Naive thymus-derived CD8-positive, alpha-beta T cell (primary cell): ENCODE measurements at regions not wholly inside any gene's neighbourhood (a gene's known extent, or its start where the extent isn't known, plus 50 kb on each side); places are given as distances from the start of the nearest gene placed in this dataset.

Experiments
- ATAC-seq, 2 donors: fragments of 150-1000 bp; cut with Tn5 transposase in 1 of 2; sonication (Bioruptor Pico), chemical (Tn5 transposase) in 1 of 2; 1 replicate in 1 of 2; 2 replicates in 1 of 2; pipeline ENCODE4 v1.10.0; 2021; ENCODE audit warnings: mild to moderate bottlenecking in 2 of 2, moderate library complexity in 2 of 2
- POLR2A ChIA-PET: fragments of 350-600 bp; sonication (Branson Sonifier 250); formaldehyde crosslinking; loops from one replicate; lab custom pipeline; 2021; ENCODE audit warnings: antibody characterized with exemption; lab: Charles Lee
- DNase-seq, 10 donors: peaks; one replicate each; pipeline versions ENCODE4 v3.0.0 to v3.0.0-alpha.2; 2020 to 2022
- H3K27ac Mint-ChIP-seq, 10 donors: one replicate each; pipeline ENCODE4 v1.8.0; 2020 to 2022; ENCODE audit warnings: mild to moderate bottlenecking in 10 of 10, mixed read lengths in 10 of 10, moderate library complexity in 4 of 10, inconsistent platforms in 1 of 10
- H3K27me3 Mint-ChIP-seq, 5 donors: one replicate each; pipeline ENCODE4 v1.8.0; 2021 to 2022; ENCODE audit warnings: mixed read lengths in 5 of 5
- H3K36me3 Mint-ChIP-seq, 3 donors: one replicate each; pipeline ENCODE4 v1.8.0; 2020 to 2022; ENCODE audit warnings: mixed read lengths in 3 of 3, mild to moderate bottlenecking in 2 of 3, inconsistent platforms in 1 of 3
- H3K4me1 Mint-ChIP-seq, 4 donors: one replicate each; pipeline ENCODE4 v1.8.0; 2021 to 2022; ENCODE audit warnings: mixed read lengths in 4 of 4
- H3K4me3 Mint-ChIP-seq, 10 donors: one replicate each; pipeline ENCODE4 v1.8.0; 2020 to 2022; ENCODE audit warnings: mild to moderate bottlenecking in 10 of 10, mixed read lengths in 10 of 10, moderate library complexity in 6 of 10, inconsistent platforms in 1 of 10
- H3K9me3 Mint-ChIP-seq, 9 donors: one replicate each; pipeline ENCODE4 v1.8.0; 2020 to 2022; ENCODE audit warnings: mixed read lengths in 9 of 9, mild to moderate bottlenecking in 3 of 9, inconsistent platforms in 1 of 9, moderate library complexity in 1 of 9

- H3K4me3 Mint-ChIP-seq = no peak overlapping the region
- POLR2A ChIA-PET = no interaction called here
- H3K27me3 Mint-ChIP-seq = peaks cover 0 to 2% (median 0%) of the 10 kb centered on the region in 5 donors
- peaks cover 0 to 12% (median 6%) of the 10 kb centered on the region in 9 donors for H3K9me3 Mint-ChIP-seq
- H3K36me3 Mint-ChIP-seq = no peaks in the 10 kb centered on the region
- no peaks in the 10 kb centered on the region for H3K4me1 Mint-ChIP-seq
- DNase-seq (no peak), ATAC-seq (no peak)
- H3K27ac Mint-ChIP-seq = no peak overlapping the region
Observed at GRCh38 chr4:133775881-133776280, 425.7 kb downstream of the PABPC4L start.

GRCh38 chr4:133775469-133775868 is 426.1 kb downstream of the PABPC4L start:
- POLR2A ChIA-PET = no interaction called here
- Mint-ChIP-seq H3K4me3 (no peak overlapping the region), H3K27me3 (peaks cover 0 to 2% (median 0%) of the 10 kb centered on the region in 5 donors), H3K27ac (no peak overlapping the region), H3K4me1 (no peaks in the 10 kb centered on the region), H3K9me3 (peaks cover 0 to 17% (median 8%) of the 10 kb centered on the region in 9 donors), H3K36me3 (no peaks in the 10 kb centered on the region)
- no peak for DNase-seq
- ATAC-seq = no peak

DNA sequence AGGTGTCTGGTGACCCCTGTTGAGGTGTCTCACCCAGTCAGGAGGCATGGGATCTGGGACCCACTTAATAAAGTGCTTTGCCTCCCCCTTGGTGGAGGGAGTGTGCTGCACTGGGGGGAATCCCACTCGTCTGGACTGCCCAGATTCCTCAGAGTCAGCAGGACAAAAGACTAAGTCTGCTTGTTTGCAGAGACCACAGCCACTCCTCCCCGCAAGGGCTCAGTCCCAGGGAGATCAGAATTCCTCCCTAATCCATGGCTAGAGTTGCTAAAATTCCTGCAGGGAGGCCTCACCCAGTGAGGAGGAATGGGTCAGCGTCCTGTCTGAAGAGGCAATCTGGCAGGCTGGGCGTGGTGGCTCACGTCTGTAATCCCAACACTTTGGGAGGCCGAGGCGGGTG is 442.2 kb downstream of the PABPC4L start:
- H3K27me3 Mint-ChIP-seq = no peaks in the 10 kb centered on the region
- no peak overlapping the region for H3K27ac Mint-ChIP-seq
- POLR2A ChIA-PET = no interaction called here
- H3K36me3 Mint-ChIP-seq = no peaks in the 10 kb centered on the region
- no peaks in the 10 kb centered on the region for H3K4me1 Mint-ChIP-seq
- ATAC-seq (no peak), DNase-seq (no peak)
- peaks cover 0 to 23% (median 6%) of the 10 kb centered on the region in 9 donors for H3K9me3 Mint-ChIP-seq
- no peak overlapping the region for H3K4me3 Mint-ChIP-seq

DNA sequence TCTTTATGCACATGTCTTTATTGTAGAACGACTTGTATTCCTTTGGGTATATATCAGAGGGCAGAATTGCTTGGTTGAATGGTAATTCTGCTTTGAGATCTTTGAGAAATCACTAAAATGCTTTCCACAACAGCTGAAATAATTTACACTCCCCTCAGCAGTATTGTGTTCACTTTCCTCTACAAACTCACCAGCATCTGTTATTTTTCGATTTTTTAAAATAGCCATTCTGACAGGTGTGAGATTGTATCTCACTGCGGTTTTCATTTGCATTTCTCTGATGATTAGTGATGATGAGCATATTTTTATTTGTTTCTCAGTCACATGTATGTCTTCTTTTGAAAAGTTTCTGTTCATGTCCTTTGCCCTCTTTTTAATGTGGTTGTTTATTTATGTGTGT is 459.8 kb downstream of the PABPC4L start:
- no peak for DNase-seq
- POLR2A ChIA-PET = no interaction called here

GRCh38 chr4:133720001-133720400 is 481.6 kb downstream of the PABPC4L start:
- no peak overlapping the region for H3K27ac Mint-ChIP-seq
- POLR2A ChIA-PET = no interaction called here
- ATAC-seq = no peak
- peaks cover 0 to 14% (median 3%) of the 10 kb centered on the region in 9 donors for H3K9me3 Mint-ChIP-seq
- H3K4me3 Mint-ChIP-seq = no peak overlapping the region
- no peaks in the 10 kb centered on the region for H3K36me3 Mint-ChIP-seq
- H3K4me1 Mint-ChIP-seq = no peaks in the 10 kb centered on the region
- no peaks in the 10 kb centered on the region for H3K27me3 Mint-ChIP-seq
- no peak for DNase-seq

More for the DNA sequence above, 459.8 kb downstream of the PABPC4L start:
- Mint-ChIP-seq H3K36me3 (peaks cover 0 to 6% (median 0%) of the 10 kb centered on the region in 3 donors), H3K9me3 (peaks cover 4 to 50% (median 14%) of the 10 kb centered on the region in 9 donors), H3K4me3 (no peak overlapping the region), H3K27ac (no peak overlapping the region), H3K4me1 (no peaks in the 10 kb centered on the region), H3K27me3 (no peaks in the 10 kb centered on the region)
- no peak for ATAC-seq

GRCh38 chr4:133719098-133719497 is 482.5 kb downstream of the PABPC4L start:
- POLR2A ChIA-PET = no interaction called here
- Mint-ChIP-seq H3K27ac (no peak overlapping the region), H3K4me1 (no peaks in the 10 kb centered on the region), H3K4me3 (no peak overlapping the region), H3K9me3 (peaks cover 0 to 14% (median 3%) of the 10 kb centered on the region in 9 donors), H3K27me3 (no peaks in the 10 kb centered on the region), H3K36me3 (no peaks in the 10 kb centered on the region)
- ATAC-seq (no peak), DNase-seq (no peak)

- Mint-ChIP-seq H3K27me3 (no peaks in the 10 kb centered on the region), H3K9me3 (peaks cover 0 to 8% (median 4%) of the 10 kb centered on the region in 9 donors), H3K36me3 (no peaks in the 10 kb centered on the region), H3K27ac (no peak overlapping the region), H3K4me3 (no peak overlapping the region), H3K4me1 (no peaks in the 10 kb centered on the region)
- no peak for ATAC-seq
- POLR2A ChIA-PET = no interaction called here
- DNase-seq = no peak
Observed at GRCh38 chr4:133714211-133714610, 487.4 kb downstream of the PABPC4L start.

- POLR2A ChIA-PET = no interaction called here
- ATAC-seq (no peak), DNase-seq (no peak)
- Mint-ChIP-seq H3K9me3 (peaks cover 0 to 13% (median 4%) of the 10 kb centered on the region in 9 donors), H3K36me3 (no peaks in the 10 kb centered on the region), H3K27ac (no peak overlapping the region), H3K27me3 (no peaks in the 10 kb centered on the region), H3K4me1 (no peaks in the 10 kb centered on the region), H3K4me3 (no peak overlapping the region)
Observed at GRCh38 chr4:133713340-133713739, 488.2 kb downstream of the PABPC4L start.

- H3K4me3 Mint-ChIP-seq = no peak overlapping the region
- H3K9me3 Mint-ChIP-seq = peaks cover 0 to 13% (median 2%) of the 10 kb centered on the region in 9 donors
- no peak overlapping the region for H3K27ac Mint-ChIP-seq
- POLR2A ChIA-PET = no interaction called here
- DNase-seq (no peak), ATAC-seq (no peak)
- no peaks in the 10 kb centered on the region for H3K27me3 Mint-ChIP-seq
- no peaks in the 10 kb centered on the region for H3K4me1 Mint-ChIP-seq
- H3K36me3 Mint-ChIP-seq = no peaks in the 10 kb centered on the region
Observed at GRCh38 chr4:133711817-133712216, 489.8 kb downstream of the PABPC4L start.

DNA sequence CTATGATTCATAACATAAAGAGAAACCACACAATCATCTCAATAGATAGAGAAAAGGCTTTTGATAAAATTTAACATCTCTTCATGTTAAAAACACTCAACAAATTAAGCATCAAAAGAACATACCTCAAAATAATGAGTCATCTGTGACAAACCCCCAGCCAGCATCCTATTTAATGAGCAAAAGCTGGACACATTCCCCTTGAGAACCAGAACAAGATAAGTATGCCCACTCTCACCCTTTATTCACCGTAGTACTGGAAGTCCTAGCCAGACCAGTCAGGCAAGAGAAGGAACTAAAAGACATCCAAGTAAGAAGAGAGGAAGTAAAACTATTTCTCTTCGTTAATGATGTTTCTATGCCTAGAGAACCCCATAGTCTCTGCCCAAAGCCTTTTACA is 507.2 kb downstream of the PABPC4L start:
- H3K36me3 Mint-ChIP-seq = no peaks in the 10 kb centered on the region
- no peak overlapping the region for H3K4me3 Mint-ChIP-seq
- POLR2A ChIA-PET = no interaction called here
- H3K4me1 Mint-ChIP-seq = no peaks in the 10 kb centered on the region
- peaks cover 3 to 34% (median 6%) of the 10 kb centered on the region in 9 donors for H3K9me3 Mint-ChIP-seq
- DNase-seq (no peak), ATAC-seq (no peak)
- no peak overlapping the region for H3K27ac Mint-ChIP-seq
- no peaks in the 10 kb centered on the region for H3K27me3 Mint-ChIP-seq

DNA sequence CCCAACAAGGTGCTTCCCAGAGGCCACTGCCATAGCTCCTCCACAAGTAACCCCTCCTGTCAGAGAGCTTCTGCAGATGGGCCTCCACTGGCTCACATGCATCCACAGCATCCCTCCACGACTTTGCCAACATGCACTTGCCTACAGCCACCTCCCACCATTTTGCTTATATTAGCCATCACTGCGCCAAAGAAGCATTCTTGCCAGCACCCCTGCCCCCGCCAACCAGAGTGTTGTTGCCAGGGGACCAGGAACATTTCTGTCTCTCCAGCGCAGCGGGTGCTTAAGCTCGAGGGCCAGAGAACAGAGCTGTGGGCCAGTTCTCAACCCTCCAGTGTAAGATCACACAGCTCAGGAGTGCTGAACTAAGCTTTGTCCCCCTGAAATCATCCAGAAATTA is 517.6 kb downstream of the PABPC4L start:
- Mint-ChIP-seq H3K36me3 (no peaks in the 10 kb centered on the region), H3K4me3 (no peak overlapping the region), H3K27me3 (no peaks in the 10 kb centered on the region), H3K4me1 (no peaks in the 10 kb centered on the region), H3K27ac (no peak overlapping the region), H3K9me3 (peaks cover 6 to 42% (median 11%) of the 10 kb centered on the region in 9 donors)
- no peak for DNase-seq
- no peak for ATAC-seq
- POLR2A ChIA-PET = no interaction called here

GRCh38 chr4:133668061-133668851 is 519.2 kb downstream of the PCDH10 start:
- Mint-ChIP-seq H3K4me3 (no peak overlapping the region), H3K4me1 (no peaks in the 10 kb centered on the region), H3K9me3 (peaks cover 0 to 10% (median 4%) of the 10 kb centered on the region in 9 donors), H3K36me3 (no peaks in the 10 kb centered on the region), H3K27me3 (no peaks in the 10 kb centered on the region), H3K27ac (no peak overlapping the region)
- POLR2A ChIA-PET = no interaction called here
- no peak for DNase-seq
- no peak for ATAC-seq

- DNase-seq (no peak), ATAC-seq (no peak)
- Mint-ChIP-seq H3K4me1 (no peaks in the 10 kb centered on the region), H3K4me3 (no peak overlapping the region), H3K27ac (no peak overlapping the region), H3K36me3 (no peaks in the 10 kb centered on the region), H3K9me3 (peaks cover 0 to 17% (median 4%) of the 10 kb centered on the region in 9 donors), H3K27me3 (no peaks in the 10 kb centered on the region)
- POLR2A ChIA-PET = no interaction called here
Observed at GRCh38 chr4:133647206-133647605, 498.1 kb downstream of the PCDH10 start.

DNA sequence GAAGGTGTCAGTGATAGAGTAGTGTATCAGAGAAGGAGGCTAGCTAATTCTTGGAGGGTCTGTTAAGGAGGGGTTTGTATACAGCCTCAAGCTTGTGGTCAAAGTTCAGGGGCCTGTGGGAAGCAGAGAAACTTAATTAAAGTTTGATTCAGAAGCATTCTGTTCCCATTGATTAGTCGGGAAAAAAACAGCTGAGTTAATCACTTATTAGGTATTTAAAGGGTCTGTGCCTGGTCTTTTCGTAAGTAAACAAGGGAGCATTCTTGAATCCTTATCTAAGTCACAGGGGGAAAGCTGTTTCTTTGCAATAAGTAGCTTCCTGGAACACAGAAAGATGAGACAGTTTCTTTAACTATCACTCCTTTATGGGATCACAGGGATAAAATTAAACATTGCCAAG is 492.1 kb downstream of the PCDH10 start:
- peaks cover 0 to 9% (median under 1%) of the 10 kb centered on the region in 9 donors for H3K9me3 Mint-ChIP-seq
- ATAC-seq = no peak
- no peak overlapping the region for H3K27ac Mint-ChIP-seq
- H3K4me1 Mint-ChIP-seq = no peaks in the 10 kb centered on the region
- DNase-seq = no peak
- no peak overlapping the region for H3K4me3 Mint-ChIP-seq
- H3K36me3 Mint-ChIP-seq = no peaks in the 10 kb centered on the region
- no peaks in the 10 kb centered on the region for H3K27me3 Mint-ChIP-seq
- POLR2A ChIA-PET = no interaction called here
